ENCODE measurements at regions not wholly inside any gene's neighbourhood (a gene's known extent, or its start where the extent isn't known, plus 50 kb on each side); places are given as distances from the start of the nearest gene placed in this dataset.

DNA sequence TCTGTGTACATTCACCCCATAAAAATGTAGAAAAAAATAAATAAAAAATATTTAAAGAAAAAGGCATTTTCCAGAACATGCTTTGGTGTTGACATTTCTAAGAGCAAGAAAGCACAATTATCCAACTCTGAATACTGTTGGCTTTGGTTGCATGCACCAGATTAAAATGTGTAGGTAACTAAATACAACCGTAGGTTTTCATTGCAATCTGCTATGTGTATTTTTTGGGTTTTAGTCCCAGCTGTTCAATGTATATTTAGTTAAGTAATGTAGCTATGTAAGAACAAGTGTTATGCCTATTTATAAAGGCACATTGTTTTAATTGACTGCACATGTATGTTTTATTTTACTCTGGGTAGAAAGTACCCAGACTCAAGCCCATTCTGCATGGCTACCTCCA is 108.1 kb upstream of the PAQR3 start:
- TF ChIP-seq POLR2A (IDR thresholded peaks at IDR 0.05; ENCODE audit: low read depth, low read length) (no peak), POLR2AphosphoS5 (IDR thresholded peaks at IDR 0.05; ENCODE audit: low read depth, low read length) (no peak), TAF1 (IDR thresholded peaks at IDR 0.05; ENCODE audit: borderline replicate concordance, low read depth, low read length) (no peak)
